Sigmoid colon (tissue), 6 donors: ENCODE measurements at regions not wholly inside any gene's neighbourhood (a gene's known extent, or its start where the extent isn't known, plus 50 kb on each side); places are given as distances from the start of the nearest gene placed in this dataset.
A peak's percentile ranks its signal among the peaks of the same experiment; 100 is the strongest.

Source experiments
- DNase-seq: peaks from one replicate; pipeline ENCODE4 v3.0.0-alpha.2; 2019
- H3K27ac ChIP-seq, 4 donors: fragments of 200-600 bp; sonication (generic); one replicate each; pipeline ENCODE4 v1.5.1; 2016 to 2019; ENCODE audit warnings: mild to moderate bottlenecking in 1 of 4
- H3K27me3 ChIP-seq, 3 donors: fragments of 200-600 bp; sonication (generic); one replicate each; pipeline ENCODE4 v1.5.1; 2019; ENCODE audit warnings: mild to moderate bottlenecking in 1 of 3
- H3K36me3 ChIP-seq, 4 donors: fragments of 200-600 bp; sonication (generic); one replicate each; pipeline ENCODE4 v1.5.1; 2016 to 2019
- H3K4me1 ChIP-seq, 4 donors: fragments of 200-600 bp; sonication (generic); one replicate each; pipeline ENCODE4 v1.5.1; 2017 to 2019
- H3K4me3 ChIP-seq, 4 donors: fragments of 200-600 bp; sonication (generic); one replicate each; pipeline ENCODE4 v1.5.1; 2017 to 2019; ENCODE audit warnings: mild to moderate bottlenecking in 2 of 4, moderate library complexity in 1 of 4
- H3K9me3 ChIP-seq, 4 donors: fragments of 200-600 bp in 3 of 4; sonication (generic) in 3 of 4; one replicate each; pipeline versions ENCODE4 v1.5.1 to v1.6.1; 2013 to 2019
- CTCF ChIP-seq, 4 experiments: fragments of 450-650 bp in 3 of 4; fragments of 200-600 bp in 1 of 4; IDR thresholded peaks; one replicate each; pipeline ENCODE4 v1.5.1; 2016 to 2019; ENCODE audit warnings: antibody characterized with exemption in 4 of 4, mild to moderate bottlenecking in 3 of 4, moderate library complexity in 2 of 4
- EP300 ChIP-seq, 4 donors: sonication (generic); formaldehyde crosslinking; IDR thresholded peaks; one replicate each; pipeline ENCODE4 v1.6.1; 2017; ENCODE audit warnings: antibody characterized with exemption in 4 of 4
- POLR2A ChIP-seq, 2 donors: fragments of 450-650 bp; IDR thresholded peaks; one replicate each; pipeline ENCODE4 v1.6.1; 2016; ENCODE audit warnings: antibody characterized with exemption in 2 of 2, mild to moderate bottlenecking in 2 of 2, moderate library complexity in 2 of 2
- POLR2AphosphoS5 ChIP-seq, 4 donors: sonication (generic); formaldehyde crosslinking; IDR thresholded peaks; one replicate each; pipeline ENCODE4 v1.6.1; 2017; ENCODE audit warnings: antibody characterized with exemption in 4 of 4
- WGBS, 2 donors: extraction: QIAGEN DNeasy Blood & Tissue Kit; methylation state at CpG; one replicate each; pipeline ENCODE4 v1.1.7; 2013; 5-methylcytosine and 5-hydroxymethylcytosine counted together
- intact Hi-C: fragments of 100-400 bp; cut with DNase I; formaldehyde crosslinking; loops from one replicate; pipeline ENCODE4 v1.15.1; 2023
- donor health status: healthy with polysubstance abuse.
- donor health status: healthy.

- intact Hi-C loops: loop anchor here (5.0 kb wide), 1 partner anchor 172 kb away; no protein-coding TSS in a partner anchor
These were observed 58.0 kb upstream of the CYSLTR2 start for GRCh38 chr13:48595431-48596429.

GRCh38 chr13:48600374-48601364 is 53.1 kb upstream of the CYSLTR2 start:
- Histone ChIP-seq H3K4me3 (no peak overlapping the region), H3K36me3 (no peaks in the 10 kb centered on the region), H3K4me1 (no peaks in the 10 kb centered on the region), H3K9me3 (no peaks in the 10 kb centered on the region), H3K27ac (no peak overlapping the region), H3K27me3 (no peaks in the 10 kb centered on the region)
- 61 to 67% methylated on average over 5 of the region's 5 CpGs for WGBS, 2 donors
- TF ChIP-seq EP300 (IDR thresholded peaks at IDR 0.05): no peak
- TF ChIP-seq POLR2AphosphoS5 (IDR thresholded peaks at IDR 0.05): no peak
- TF ChIP-seq CTCF (IDR thresholded peaks at IDR 0.05): no peak
- no peak for TF ChIP-seq POLR2A (IDR thresholded peaks at IDR 0.05)
- DNase-seq: no peak
- intact Hi-C loops: no loop called here

More at GRCh38 chr13:48595431-48596429, 58.0 kb upstream of the CYSLTR2 start:
- Histone ChIP-seq H3K4me3 (no peak overlapping the region), H3K36me3 (no peaks in the 10 kb centered on the region), H3K9me3 (no peaks in the 10 kb centered on the region), H3K4me1 (no peaks in the 10 kb centered on the region), H3K27me3 (no peaks in the 10 kb centered on the region), H3K27ac (no peak overlapping the region)
- no peak for TF ChIP-seq POLR2A (IDR thresholded peaks at IDR 0.05)
- no peak for TF ChIP-seq POLR2AphosphoS5 (IDR thresholded peaks at IDR 0.05)
- no peak for TF ChIP-seq EP300 (IDR thresholded peaks at IDR 0.05)
- peak in 2 of 4 experiments; percentile 43 to 63 for TF ChIP-seq CTCF (IDR thresholded peaks at IDR 0.05)
- WGBS, 2 donors: 45 to 67% methylated on average over 7 of the region's 7 CpGs
- DNase-seq: peak; percentile 72

GRCh38 chr13:48602296-48603016 is 51.3 kb upstream of the CYSLTR2 start:
- Histone ChIP-seq H3K27me3 (no peaks in the 10 kb centered on the region), H3K36me3 (no peaks in the 10 kb centered on the region), H3K4me1 (no peaks in the 10 kb centered on the region), H3K9me3 (peaks cover 0 to 6% (median 0%) of the 10 kb centered on the region in 4 donors), H3K27ac (no peak overlapping the region), H3K4me3 (no peak overlapping the region)
- intact Hi-C loops: no loop called here
- DNase-seq: no peak
- WGBS, 2 donors: 68 to 77% methylated on average over 8 of the region's 8 CpGs
- TF ChIP-seq POLR2AphosphoS5 (IDR thresholded peaks at IDR 0.05): no peak
- TF ChIP-seq POLR2A (IDR thresholded peaks at IDR 0.05): no peak

- TF ChIP-seq EP300 (IDR thresholded peaks at IDR 0.05) (no peak), POLR2AphosphoS5 (IDR thresholded peaks at IDR 0.05) (no peak), CTCF (IDR thresholded peaks at IDR 0.05) (no peak), POLR2A (IDR thresholded peaks at IDR 0.05) (no peak)
- intact Hi-C loops: no loop called here
- H3K27ac ChIP-seq: no peak overlapping the region
- peaks cover 0 to 6% (median 0%) of the 10 kb centered on the region in 4 donors for H3K9me3 ChIP-seq
- 61 to 62% methylated on average over 2 of the region's 2 CpGs for WGBS, 2 donors
- H3K36me3 ChIP-seq: no peaks in the 10 kb centered on the region
- no peaks in the 10 kb centered on the region for H3K27me3 ChIP-seq
- DNase-seq: no peak
- H3K4me1 ChIP-seq: no peaks in the 10 kb centered on the region
- H3K4me3 ChIP-seq: no peak overlapping the region
These were observed 50.4 kb upstream of the CYSLTR2 start for GRCh38 chr13:48603375-48603774.
